Neural progenitor cell (in vitro differentiated cells): ENCODE measurements at regions not wholly inside any gene's neighbourhood (a gene's known extent, or its start where the extent isn't known, plus 50 kb on each side); places are given as distances from the start of the nearest gene placed in this dataset.

Source experiments
- DNase-seq: peaks from one replicate; pipeline ENCODE4 v3.0.0-alpha.2; 2016; ENCODE audit warnings: low spot score
- H2AFZ ChIP-seq: fragments of 200-600 bp; sonication (generic); replicated peaks from 2 replicates; pipeline ENCODE4 v1.6.1; 2016; ENCODE audit warnings: antibody characterized with exemption
- H3F3A ChIP-seq: fragments of 200-600 bp; sonication (generic); 2 replicates; pipeline ENCODE4 v1.6.1; 2016; ENCODE audit warnings: antibody characterized with exemption, low read depth
- H3K27ac ChIP-seq: fragments of 200-600 bp; sonication (generic); 2 replicates; pipeline ENCODE4 v1.5.1; 2016; ENCODE audit warnings: mild to moderate bottlenecking
- H3K27me3 ChIP-seq: fragments of 200-600 bp; sonication (generic); 2 replicates; pipeline ENCODE4 v1.6.1; 2016; ENCODE audit warnings: mild to moderate bottlenecking, moderate library complexity
- H3K36me3 ChIP-seq: fragments of 200-600 bp; sonication (generic); 2 replicates; pipeline ENCODE4 v1.5.1; 2016
- H3K4me1 ChIP-seq: fragments of 200-600 bp; sonication (generic); 2 replicates; pipeline ENCODE4 v1.6.1; 2016; ENCODE audit warnings: mixed run types
- H3K4me2 ChIP-seq: fragments of 200-600 bp; sonication (generic); 2 replicates; pipeline ENCODE4 v1.6.1; 2016
- H3K4me3 ChIP-seq: fragments of 200-600 bp; sonication (generic); 2 replicates; pipeline ENCODE4 v1.5.1; 2016
- H3K79me2 ChIP-seq: fragments of 200-600 bp; sonication (generic); 2 replicates; pipeline ENCODE4 v1.6.1; 2016; ENCODE audit warnings: low read depth
- H3K9ac ChIP-seq: fragments of 200-600 bp; sonication (generic); 2 replicates; pipeline ENCODE4 v1.6.1; 2016
- H3K9me3 ChIP-seq: fragments of 200-600 bp; sonication (generic); 2 replicates; pipeline ENCODE4 v1.5.1; 2016; ENCODE audit warnings: low read depth
- H4K20me1 ChIP-seq: fragments of 200-600 bp; sonication (generic); 2 replicates; pipeline ENCODE4 v1.6.1; 2016; ENCODE audit warnings: low read depth
- H3K27ac Mint-ChIP-seq: 3 replicates; pipeline ENCODE4 v1.8.0; 2021; ENCODE audit warnings: mixed read lengths
- H3K27me3 Mint-ChIP-seq: 2 replicates; pipeline ENCODE4 v1.8.0; 2022; ENCODE audit warnings: low read depth, mild to moderate bottlenecking, inconsistent platforms, moderate library complexity, mixed read lengths; ENCODE audit not compliant: insufficient read depth
- H3K36me3 Mint-ChIP-seq: 3 replicates; pipeline ENCODE4 v1.8.0; 2021; ENCODE audit warnings: mixed read lengths
- H3K4me1 Mint-ChIP-seq: 3 replicates; pipeline ENCODE4 v1.8.0; 2021; ENCODE audit warnings: mixed read lengths
- H3K4me3 Mint-ChIP-seq: 3 replicates; pipeline ENCODE4 v1.8.0; 2021; ENCODE audit warnings: mild to moderate bottlenecking, moderate library complexity, mixed read lengths
- H3K9me3 Mint-ChIP-seq: 3 replicates; pipeline ENCODE4 v1.8.0; 2020; ENCODE audit warnings: mixed read lengths
- EZH2 ChIP-seq: fragments of 200-600 bp; sonication (generic); IDR thresholded peaks from 2 replicates; pipeline ENCODE4 v1.6.1; 2017; ENCODE audit warnings: antibody characterized with exemption, mild to moderate bottlenecking, moderate library complexity
- EZH2phosphoT487 ChIP-seq: fragments of 200-600 bp; sonication (generic); IDR thresholded peaks from 2 replicates; pipeline ENCODE4 v1.6.1; 2017; ENCODE audit warnings: antibody characterized with exemption
- TF ChIP-seq, protein P1 (sequence below): fragments of 200-600 bp; sonication (generic); IDR thresholded peaks from 2 replicates; pipeline ENCODE4 v1.5.1; 2017; ENCODE audit warnings: antibody characterized with exemption, mild to moderate bottlenecking

DNA sequence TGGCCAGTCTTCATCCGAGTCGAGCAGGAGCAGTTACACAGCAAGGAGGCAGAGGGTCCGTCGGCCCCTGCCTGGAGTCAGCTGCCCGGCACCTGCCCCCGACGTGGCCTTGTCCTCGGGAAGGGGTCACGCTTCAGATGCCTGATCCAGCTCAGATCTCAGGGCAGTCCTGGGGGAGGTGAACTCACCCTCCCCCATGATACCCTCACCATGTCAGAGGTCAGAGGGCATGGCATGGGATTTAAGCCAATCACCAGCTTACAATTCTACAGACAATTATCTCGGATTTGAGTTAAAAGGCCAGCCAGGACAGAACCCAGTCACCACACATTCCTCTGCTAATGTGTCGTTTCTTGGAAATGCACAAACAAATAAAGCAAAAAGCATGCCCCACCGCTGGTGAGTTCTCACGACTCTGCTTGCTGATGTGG, 211.3 kb downstream of the FOXL1 start:
- H3K9me3 ChIP-seq: no peaks in the 10 kb centered on the region
- Mint-ChIP-seq H3K4me1 (peaks cover 51% of the 10 kb centered on the region), H3K36me3 (no peaks in the 10 kb centered on the region), H3K9me3 (no peaks in the 10 kb centered on the region), H3K27me3 (peaks cover 12% of the 10 kb centered on the region), H3K27ac (no peak overlapping the region), H3K4me3 (peak overlapping the region; percentile 9)
- peaks cover 32% of the 10 kb centered on the region for H3F3A ChIP-seq
- peak overlapping the region; percentile 76 for H3K27ac ChIP-seq
- no peaks in the 10 kb centered on the region for H3K36me3 ChIP-seq
- peaks cover 43% of the 10 kb centered on the region for H3K4me1 ChIP-seq
- TF ChIP-seq EZH2phosphoT487 (no peak), EZH2 (no peak)
- TF ChIP-seq, protein P1, sequence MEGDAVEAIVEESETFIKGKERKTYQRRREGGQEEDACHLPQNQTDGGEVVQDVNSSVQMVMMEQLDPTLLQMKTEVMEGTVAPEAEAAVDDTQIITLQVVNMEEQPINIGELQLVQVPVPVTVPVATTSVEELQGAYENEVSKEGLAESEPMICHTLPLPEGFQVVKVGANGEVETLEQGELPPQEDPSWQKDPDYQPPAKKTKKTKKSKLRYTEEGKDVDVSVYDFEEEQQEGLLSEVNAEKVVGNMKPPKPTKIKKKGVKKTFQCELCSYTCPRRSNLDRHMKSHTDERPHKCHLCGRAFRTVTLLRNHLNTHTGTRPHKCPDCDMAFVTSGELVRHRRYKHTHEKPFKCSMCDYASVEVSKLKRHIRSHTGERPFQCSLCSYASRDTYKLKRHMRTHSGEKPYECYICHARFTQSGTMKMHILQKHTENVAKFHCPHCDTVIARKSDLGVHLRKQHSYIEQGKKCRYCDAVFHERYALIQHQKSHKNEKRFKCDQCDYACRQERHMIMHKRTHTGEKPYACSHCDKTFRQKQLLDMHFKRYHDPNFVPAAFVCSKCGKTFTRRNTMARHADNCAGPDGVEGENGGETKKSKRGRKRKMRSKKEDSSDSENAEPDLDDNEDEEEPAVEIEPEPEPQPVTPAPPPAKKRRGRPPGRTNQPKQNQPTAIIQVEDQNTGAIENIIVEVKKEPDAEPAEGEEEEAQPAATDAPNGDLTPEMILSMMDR: no peak
- no peaks in the 10 kb centered on the region for H3K79me2 ChIP-seq
- H4K20me1 ChIP-seq: no peaks in the 10 kb centered on the region
- H3K27me3 ChIP-seq: no peaks in the 10 kb centered on the region
- peak; percentile 74 for DNase-seq
- H3K4me2 ChIP-seq: peak overlapping the region; percentile 16
- H3K9ac ChIP-seq: no peak overlapping the region
- no peak overlapping the region for H2AFZ ChIP-seq
- H3K4me3 ChIP-seq: no peak overlapping the region

DNA sequence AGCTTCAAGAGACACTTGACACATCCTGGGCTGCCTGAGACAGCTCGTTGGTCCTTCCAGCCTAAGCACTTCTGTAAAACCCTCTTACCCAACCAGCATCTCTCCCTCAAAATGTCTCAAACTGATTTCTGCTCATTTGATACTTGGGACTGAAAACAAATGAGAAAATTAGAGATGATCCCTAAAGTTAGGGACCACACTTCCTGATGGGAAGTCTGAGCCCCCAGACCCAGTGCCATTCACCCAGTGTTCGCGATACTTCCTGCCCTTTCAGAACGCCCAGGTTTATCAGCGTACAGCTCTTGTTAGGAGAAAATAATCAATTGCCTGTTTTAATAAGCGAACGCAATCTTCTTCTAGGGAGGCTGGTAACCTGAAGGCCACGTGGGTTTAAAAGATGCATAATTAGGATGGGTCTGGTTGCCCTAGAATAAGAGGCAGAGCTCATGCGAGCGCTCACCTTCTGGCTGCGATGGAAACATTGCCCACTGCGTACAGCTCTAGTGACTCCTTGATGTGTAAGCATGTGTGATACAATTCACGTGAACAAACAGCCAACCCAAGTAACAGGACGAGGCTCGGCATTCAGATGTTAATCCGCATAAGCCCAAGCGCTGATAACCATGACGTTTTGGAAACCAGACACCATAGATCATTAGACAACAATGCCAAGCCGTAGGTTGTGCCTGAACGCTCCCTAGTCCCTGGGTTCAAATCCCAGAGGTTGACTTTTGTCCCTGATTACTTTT, 213.1 kb downstream of the FOXL1 start:
- no peaks in the 10 kb centered on the region for H3K27me3 ChIP-seq
- no peaks in the 10 kb centered on the region for H4K20me1 ChIP-seq
- H3K4me1 Mint-ChIP-seq: peaks cover 51% of the 10 kb centered on the region
- no peak overlapping the region for H3K4me3 Mint-ChIP-seq
- no peak overlapping the region for H3K9ac ChIP-seq
- H3K27ac ChIP-seq: no peak overlapping the region
- H2AFZ ChIP-seq: no peak overlapping the region
- peaks cover 32% of the 10 kb centered on the region for H3F3A ChIP-seq
- H3K4me3 ChIP-seq: no peak overlapping the region
- H3K27ac Mint-ChIP-seq: no peak overlapping the region
- TF ChIP-seq EZH2phosphoT487 (no peak), EZH2 (no peak)
- TF ChIP-seq, protein P1: no peak
- H3K36me3 Mint-ChIP-seq: no peaks in the 10 kb centered on the region
- peaks cover 8% of the 10 kb centered on the region for H3K27me3 Mint-ChIP-seq
- H3K79me2 ChIP-seq: no peaks in the 10 kb centered on the region
- DNase-seq: peak; percentile 37
- H3K9me3 Mint-ChIP-seq: no peaks in the 10 kb centered on the region
- no peak overlapping the region for H3K4me2 ChIP-seq
- H3K9me3 ChIP-seq: no peaks in the 10 kb centered on the region
- H3K36me3 ChIP-seq: no peaks in the 10 kb centered on the region
- H3K4me1 ChIP-seq: peaks cover 44% of the 10 kb centered on the region

DNA sequence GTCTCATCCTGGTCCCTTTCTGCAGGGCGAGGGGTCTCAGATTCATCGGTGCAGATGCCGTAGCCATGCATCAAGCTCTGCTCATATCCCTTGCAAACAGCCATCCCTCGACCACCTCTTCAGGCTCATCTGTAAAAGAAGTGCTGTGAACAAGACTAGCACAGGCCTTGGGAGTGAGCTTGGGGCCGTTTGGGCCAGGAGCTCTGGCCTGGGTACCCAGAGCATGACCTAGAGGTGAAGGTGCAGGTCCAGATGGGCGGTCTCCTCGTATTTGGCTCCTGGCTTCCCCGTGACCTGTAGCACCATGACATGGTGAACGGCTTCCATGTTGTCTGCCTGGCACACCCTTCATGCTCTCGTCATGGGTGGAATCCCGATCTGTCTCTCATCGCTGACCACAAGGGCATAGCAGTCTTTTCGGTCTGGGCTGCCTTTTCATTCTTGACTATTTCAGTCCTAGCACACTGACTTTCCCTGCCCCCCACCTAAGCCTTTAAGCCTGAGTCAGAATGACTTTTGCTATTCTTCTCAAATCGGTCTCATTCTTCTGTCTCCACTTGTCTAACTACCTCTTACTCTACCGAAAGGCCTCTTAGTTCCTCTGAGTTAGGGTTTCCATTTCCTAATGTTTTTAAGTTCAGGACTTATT, 216.0 kb downstream of the FOXL1 start:
- no peak overlapping the region for H3K4me3 Mint-ChIP-seq

DNA sequence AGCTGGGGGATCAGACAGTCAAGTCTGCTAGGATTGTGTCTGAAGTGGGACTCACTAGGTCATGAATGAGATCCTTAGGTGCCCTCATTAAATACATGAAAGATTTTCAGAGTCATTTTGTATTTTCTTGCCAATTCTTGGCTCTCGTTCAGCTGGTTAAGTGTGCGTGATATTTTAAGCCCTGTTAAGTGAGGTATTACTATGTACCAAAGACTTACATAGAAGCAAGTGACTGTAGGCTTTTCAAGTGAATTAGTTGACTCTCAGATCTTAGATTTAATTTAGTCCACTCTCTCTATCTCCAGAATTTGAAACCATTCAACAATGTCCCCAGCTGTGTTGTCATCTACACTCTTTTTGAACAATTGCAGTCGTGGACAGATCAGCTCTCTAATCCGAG, 219.4 kb downstream of the FOXL1 start:
- no peak for DNase-seq
- Histone ChIP-seq H3F3A (no peaks in the 10 kb centered on the region), H3K4me3 (no peak overlapping the region), H2AFZ (no peak overlapping the region), H3K36me3 (no peaks in the 10 kb centered on the region), H3K79me2 (no peaks in the 10 kb centered on the region), H3K9me3 (no peaks in the 10 kb centered on the region), H4K20me1 (no peaks in the 10 kb centered on the region), H3K27ac (no peak overlapping the region), H3K4me2 (no peak overlapping the region), H3K9ac (no peak overlapping the region), H3K4me1 (peaks cover 20% of the 10 kb centered on the region), H3K27me3 (no peaks in the 10 kb centered on the region)
- Mint-ChIP-seq H3K36me3 (no peaks in the 10 kb centered on the region), H3K27ac (no peak overlapping the region), H3K4me1 (peaks cover 5% of the 10 kb centered on the region), H3K4me3 (no peak overlapping the region), H3K9me3 (no peaks in the 10 kb centered on the region), H3K27me3 (peaks cover 10% of the 10 kb centered on the region)
- TF ChIP-seq EZH2 (no peak), EZH2phosphoT487 (no peak)
- TF ChIP-seq, protein P1: no peak

More for the DNA sequence above, 216.0 kb downstream of the FOXL1 start:
- H2AFZ ChIP-seq: no peak overlapping the region
- no peaks in the 10 kb centered on the region for H3K9me3 ChIP-seq
- Mint-ChIP-seq H3K27ac (no peak overlapping the region), H3K9me3 (no peaks in the 10 kb centered on the region), H3K36me3 (no peaks in the 10 kb centered on the region), H3K27me3 (peaks cover 11% of the 10 kb centered on the region), H3K4me1 (peaks cover 35% of the 10 kb centered on the region)
- no peaks in the 10 kb centered on the region for H3K79me2 ChIP-seq
- peaks cover 25% of the 10 kb centered on the region for H3F3A ChIP-seq
- no peak overlapping the region for H3K27ac ChIP-seq
- H3K36me3 ChIP-seq: no peaks in the 10 kb centered on the region
- TF ChIP-seq EZH2 (no peak), EZH2phosphoT487 (no peak)
- H3K4me2 ChIP-seq: no peak overlapping the region
- no peaks in the 10 kb centered on the region for H4K20me1 ChIP-seq
- peaks cover 27% of the 10 kb centered on the region for H3K4me1 ChIP-seq
- no peak for DNase-seq
- no peak overlapping the region for H3K9ac ChIP-seq
- H3K4me3 ChIP-seq: no peak overlapping the region
- H3K27me3 ChIP-seq: no peaks in the 10 kb centered on the region
